Effector memory CD4-positive, alpha-beta T cell (primary cell): ENCODE measurements at regions not wholly inside any gene's neighbourhood (a gene's known extent, or its start where the extent isn't known, plus 50 kb on each side); places are given as distances from the start of the nearest gene placed in this dataset.

Experiments used
- DNase-seq, 3 donors: peaks; one replicate each; pipeline ENCODE4 v3.0.0-alpha.2; 2020
- H3K27ac ChIP-seq: 2 replicates; pipeline ENCODE4 v1.7.0; 2013; ENCODE audit warnings: mild to moderate bottlenecking, low read length, moderate library complexity; ENCODE audit not compliant: insufficient read depth, poor library complexity, severe bottlenecking
- H3K27me3 ChIP-seq: replicated peaks from 2 replicates; pipeline ENCODE4 v1.7.0; 2013; ENCODE audit warnings: mild to moderate bottlenecking, low read length; ENCODE audit not compliant: insufficient read depth, control insufficient read depth, poor library complexity, severe bottlenecking
- H3K36me3 ChIP-seq: 2 replicates; pipeline ENCODE4 v1.7.0; 2013; ENCODE audit warnings: mild to moderate bottlenecking, low read length, moderate library complexity; ENCODE audit not compliant: control insufficient read depth, insufficient read depth
- H3K4me1 ChIP-seq: 2 replicates; pipeline ENCODE4 v1.7.0; 2013; ENCODE audit warnings: low read length, mild to moderate bottlenecking; ENCODE audit not compliant: control insufficient read depth, insufficient read depth, poor library complexity, severe bottlenecking
- H3K4me3 ChIP-seq: 2 replicates; pipeline ENCODE4 v1.7.0; 2013; ENCODE audit warnings: low read length, low read depth, mild to moderate bottlenecking; ENCODE audit not compliant: insufficient read depth, poor library complexity, severe bottlenecking
- H3K9me3 ChIP-seq: 2 replicates; pipeline ENCODE4 v1.7.0; 2013; ENCODE audit warnings: mild to moderate bottlenecking, low read length, moderate library complexity; ENCODE audit not compliant: control insufficient read depth

GRCh38 chr9:91044354-91044753 is 242.7 kb downstream of the SYK start:
- Histone ChIP-seq H3K27me3 (no peaks in the 10 kb centered on the region), H3K36me3 (no peaks in the 10 kb centered on the region), H3K27ac (no peak overlapping the region), H3K4me3 (no peak overlapping the region), H3K4me1 (peaks cover 9% of the 10 kb centered on the region), H3K9me3 (no peaks in the 10 kb centered on the region)
- DNase-seq = no peak

- Histone ChIP-seq H3K27ac (no peak overlapping the region), H3K4me1 (peaks cover 9% of the 10 kb centered on the region), H3K9me3 (no peaks in the 10 kb centered on the region), H3K36me3 (no peaks in the 10 kb centered on the region), H3K27me3 (no peaks in the 10 kb centered on the region), H3K4me3 (no peak overlapping the region)
- no peak for DNase-seq
These were observed 243.4 kb downstream of the SYK start for GRCh38 chr9:91045041-91045440.

GRCh38 chr9:91047529-91047928 is 245.9 kb downstream of the SYK start:
- Histone ChIP-seq H3K4me3 (no peak overlapping the region), H3K27me3 (no peaks in the 10 kb centered on the region), H3K36me3 (no peaks in the 10 kb centered on the region), H3K9me3 (no peaks in the 10 kb centered on the region), H3K4me1 (peaks cover 9% of the 10 kb centered on the region), H3K27ac (no peak overlapping the region)
- DNase-seq = no peak

- no peaks in the 10 kb centered on the region for H3K9me3 ChIP-seq
- H3K27me3 ChIP-seq = no peaks in the 10 kb centered on the region
- peaks cover 9% of the 10 kb centered on the region for H3K4me1 ChIP-seq
- H3K27ac ChIP-seq = no peak overlapping the region
- DNase-seq = no peak
- H3K36me3 ChIP-seq = no peaks in the 10 kb centered on the region
- no peak overlapping the region for H3K4me3 ChIP-seq
These were observed 246.5 kb downstream of the SYK start for GRCh38 chr9:91047993-91048607.

GRCh38 chr9:91048749-91049148 is 247.1 kb downstream of the SYK start:
- Histone ChIP-seq H3K27me3 (no peaks in the 10 kb centered on the region), H3K36me3 (no peaks in the 10 kb centered on the region), H3K4me1 (peaks cover 9% of the 10 kb centered on the region), H3K27ac (no peak overlapping the region), H3K9me3 (no peaks in the 10 kb centered on the region), H3K4me3 (no peak overlapping the region)
- no peak for DNase-seq

GRCh38 chr9:91053824-91054223 is 252.2 kb downstream of the SYK start:
- no peak for DNase-seq
- Histone ChIP-seq H3K36me3 (no peaks in the 10 kb centered on the region), H3K27ac (no peak overlapping the region), H3K4me3 (no peak overlapping the region), H3K27me3 (no peaks in the 10 kb centered on the region), H3K9me3 (no peaks in the 10 kb centered on the region), H3K4me1 (no peaks in the 10 kb centered on the region)

GRCh38 chr9:91055845-91056244 is 254.2 kb downstream of the SYK start:
- Histone ChIP-seq H3K27ac (no peak overlapping the region), H3K27me3 (no peaks in the 10 kb centered on the region), H3K36me3 (no peaks in the 10 kb centered on the region), H3K4me1 (no peaks in the 10 kb centered on the region), H3K4me3 (no peak overlapping the region), H3K9me3 (no peaks in the 10 kb centered on the region)
- DNase-seq = no peak

GRCh38 chr9:91056486-91056885 is 254.9 kb downstream of the SYK start:
- Histone ChIP-seq H3K27ac (no peak overlapping the region), H3K4me3 (no peak overlapping the region), H3K4me1 (no peaks in the 10 kb centered on the region), H3K27me3 (no peaks in the 10 kb centered on the region), H3K36me3 (no peaks in the 10 kb centered on the region), H3K9me3 (no peaks in the 10 kb centered on the region)
- no peak for DNase-seq

GRCh38 chr9:91056917-91057316 is 255.3 kb downstream of the SYK start:
- no peak overlapping the region for H3K27ac ChIP-seq
- DNase-seq = no peak
- H3K4me1 ChIP-seq = no peaks in the 10 kb centered on the region

GRCh38 chr9:91059713-91060112 is 258.1 kb downstream of the SYK start:
- H3K9me3 ChIP-seq = no peaks in the 10 kb centered on the region

More at GRCh38 chr9:91056917-91057316, 255.3 kb downstream of the SYK start:
- no peaks in the 10 kb centered on the region for H3K36me3 ChIP-seq
- H3K9me3 ChIP-seq = no peaks in the 10 kb centered on the region
- no peaks in the 10 kb centered on the region for H3K27me3 ChIP-seq
- no peak overlapping the region for H3K4me3 ChIP-seq

More at GRCh38 chr9:91059713-91060112, 258.1 kb downstream of the SYK start:
- Histone ChIP-seq H3K4me3 (no peak overlapping the region), H3K36me3 (no peaks in the 10 kb centered on the region), H3K27me3 (no peaks in the 10 kb centered on the region), H3K27ac (no peak overlapping the region), H3K4me1 (no peaks in the 10 kb centered on the region)
- no peak for DNase-seq
